ENCODE measurements at regions not wholly inside any gene's neighbourhood (a gene's known extent, or its start where the extent isn't known, plus 50 kb on each side); places are given as distances from the start of the nearest gene placed in this dataset.
"Not testable (repeated sequence)": the region's sequence is repeated elsewhere in the genome, so short reads cannot be mapped to it uniquely, and the experiment has no call there.

- no peak for DNase-seq
- ChIA-PET CTCF (no interaction called here), POLR2A (no interaction called here)
- Mint-ChIP-seq H3K27me3 (peaks cover 0 to 3% of the 10 kb centered on the region in 2 donors), H3K4me1 (peaks cover 0 to 2% (median 0%) of the 10 kb centered on the region in 3 donors), H3K36me3 (no peaks in the 10 kb centered on the region), H3K9me3 (peaks cover 6 to 13% (median 11%) of the 10 kb centered on the region in 5 donors), H3K27ac (no peak overlapping the region), H3K4me3 (no peak overlapping the region)
- no peak overlapping the region for H3K4me3 ChIP-seq (ENCODE audit: low read length)
- no peaks in the 10 kb centered on the region for H3K36me3 ChIP-seq (ENCODE audit: insufficient read depth, low read length)
- no peak overlapping the region for H3K27ac ChIP-seq (ENCODE audit: low read depth, low read length)
- H3K9me3 ChIP-seq (ENCODE audit: low read length), result no peaks in the 10 kb centered on the region
- no peaks in the 10 kb centered on the region for H3K4me1 ChIP-seq (ENCODE audit: insufficient read depth, low read length)
- H3K27me3 ChIP-seq (ENCODE audit: insufficient read depth, low read length, poor library complexity, severe bottlenecking), result no peaks in the 10 kb centered on the region
These were observed 241.0 kb upstream of the MSX2 start for GRCh38 chr5:174483411-174483810.

GRCh38 chr5:174489215-174489614, 235.2 kb upstream of the MSX2 start:
- Histone ChIP-seq H3K4me3 (ENCODE audit: low read length) (no peak overlapping the region), H3K9me3 (ENCODE audit: low read length) (no peaks in the 10 kb centered on the region), H3K36me3 (ENCODE audit: insufficient read depth, low read length) (no peaks in the 10 kb centered on the region), H3K27me3 (ENCODE audit: insufficient read depth, low read length, poor library complexity, severe bottlenecking) (no peaks in the 10 kb centered on the region), H3K4me1 (ENCODE audit: insufficient read depth, low read length) (no peaks in the 10 kb centered on the region), H3K27ac (ENCODE audit: low read depth, low read length) (no peak overlapping the region)
- POLR2A ChIA-PET, result no interaction called here
- CTCF ChIA-PET, result no interaction called here
- H3K4me3 Mint-ChIP-seq, result no peak overlapping the region
- H3K36me3 Mint-ChIP-seq, result no peaks in the 10 kb centered on the region
- H3K27me3 Mint-ChIP-seq, result peaks cover 0 to 1% of the 10 kb centered on the region in 2 donors
- no peak overlapping the region for H3K27ac Mint-ChIP-seq
- no peak for DNase-seq
- H3K9me3 Mint-ChIP-seq, result peaks cover 0 to 7% (median 3%) of the 10 kb centered on the region in 5 donors
- no peaks in the 10 kb centered on the region for H3K4me1 Mint-ChIP-seq

- no peaks in the 10 kb centered on the region for H3K27me3 Mint-ChIP-seq
- Histone ChIP-seq H3K4me3 (ENCODE audit: low read length) (no peak overlapping the region), H3K27me3 (ENCODE audit: insufficient read depth, low read length, poor library complexity, severe bottlenecking) (no peaks in the 10 kb centered on the region), H3K36me3 (ENCODE audit: insufficient read depth, low read length) (no peaks in the 10 kb centered on the region), H3K9me3 (ENCODE audit: low read length) (no peaks in the 10 kb centered on the region), H3K27ac (ENCODE audit: low read depth, low read length) (no peak overlapping the region), H3K4me1 (ENCODE audit: insufficient read depth, low read length) (no peaks in the 10 kb centered on the region)
- DNase-seq, result no peak
- H3K4me1 Mint-ChIP-seq, result no peaks in the 10 kb centered on the region
- H3K36me3 Mint-ChIP-seq, result no peaks in the 10 kb centered on the region
- CTCF ChIA-PET, result no interaction called here
- H3K27ac Mint-ChIP-seq, result no peak overlapping the region
- POLR2A ChIA-PET, result no interaction called here
- H3K4me3 Mint-ChIP-seq, result no peak overlapping the region
- H3K9me3 Mint-ChIP-seq, result peaks cover 0 to 5% (median 2%) of the 10 kb centered on the region in 5 donors
These were observed 234.3 kb upstream of the MSX2 start for GRCh38 chr5:174489920-174490597.

- no peaks in the 10 kb centered on the region for H3K27me3 Mint-ChIP-seq
- no peak for DNase-seq
- no peak overlapping the region for H3K27ac Mint-ChIP-seq
- H3K4me3 Mint-ChIP-seq, result no peak overlapping the region
- no peaks in the 10 kb centered on the region for H3K4me1 Mint-ChIP-seq
- Histone ChIP-seq H3K36me3 (ENCODE audit: insufficient read depth, low read length) (no peaks in the 10 kb centered on the region), H3K27me3 (ENCODE audit: insufficient read depth, low read length, poor library complexity, severe bottlenecking) (no peaks in the 10 kb centered on the region), H3K27ac (ENCODE audit: low read depth, low read length) (no peak overlapping the region), H3K4me1 (ENCODE audit: insufficient read depth, low read length) (no peaks in the 10 kb centered on the region), H3K4me3 (ENCODE audit: low read length) (no peak overlapping the region), H3K9me3 (ENCODE audit: low read length) (no peaks in the 10 kb centered on the region)
- no peaks in the 10 kb centered on the region for H3K36me3 Mint-ChIP-seq
- CTCF ChIA-PET, result no interaction called here
- POLR2A ChIA-PET, result no interaction called here
- H3K9me3 Mint-ChIP-seq, result peaks cover 0 to 4% (median 2%) of the 10 kb centered on the region in 5 donors
These were observed 233.7 kb upstream of the MSX2 start for GRCh38 chr5:174490728-174491127.

- POLR2A ChIA-PET, result no interaction called here
- Mint-ChIP-seq H3K4me1 (no peaks in the 10 kb centered on the region), H3K9me3 (peaks cover 0 to 4% (median 2%) of the 10 kb centered on the region in 5 donors), H3K36me3 (no peaks in the 10 kb centered on the region), H3K27ac (no peak overlapping the region), H3K4me3 (no peak overlapping the region), H3K27me3 (no peaks in the 10 kb centered on the region)
- H3K27ac ChIP-seq (ENCODE audit: low read depth, low read length), result no peak overlapping the region
- no peaks in the 10 kb centered on the region for H3K4me1 ChIP-seq (ENCODE audit: insufficient read depth, low read length)
- DNase-seq, result no peak
- CTCF ChIA-PET, result no interaction called here
- H3K36me3 ChIP-seq (ENCODE audit: insufficient read depth, low read length), result no peaks in the 10 kb centered on the region
- no peaks in the 10 kb centered on the region for H3K9me3 ChIP-seq (ENCODE audit: low read length)
- H3K27me3 ChIP-seq (ENCODE audit: insufficient read depth, low read length, poor library complexity, severe bottlenecking), result no peaks in the 10 kb centered on the region
- no peak overlapping the region for H3K4me3 ChIP-seq (ENCODE audit: low read length)
These were observed 233.1 kb upstream of the MSX2 start for GRCh38 chr5:174491265-174491664.

- H3K9me3 ChIP-seq (ENCODE audit: low read length), result no peaks in the 10 kb centered on the region
- H3K27me3 ChIP-seq (ENCODE audit: insufficient read depth, low read length, poor library complexity, severe bottlenecking), result no peaks in the 10 kb centered on the region
- H3K9me3 Mint-ChIP-seq, result peaks cover 0 to 4% (median 2%) of the 10 kb centered on the region in 5 donors
- ChIA-PET CTCF (no interaction called here), POLR2A (no interaction called here)
- DNase-seq, result no peak
- H3K4me1 Mint-ChIP-seq, result no peaks in the 10 kb centered on the region
- H3K27ac ChIP-seq (ENCODE audit: low read depth, low read length), result no peak overlapping the region
- no peaks in the 10 kb centered on the region for H3K36me3 Mint-ChIP-seq
- no peak overlapping the region for H3K27ac Mint-ChIP-seq
- no peaks in the 10 kb centered on the region for H3K4me1 ChIP-seq (ENCODE audit: insufficient read depth, low read length)
- no peak overlapping the region for H3K4me3 ChIP-seq (ENCODE audit: low read length)
- no peaks in the 10 kb centered on the region for H3K27me3 Mint-ChIP-seq
- no peaks in the 10 kb centered on the region for H3K36me3 ChIP-seq (ENCODE audit: insufficient read depth, low read length)
- no peak overlapping the region for H3K4me3 Mint-ChIP-seq
These were observed 232.5 kb upstream of the MSX2 start for GRCh38 chr5:174491761-174492350.

GRCh38 chr5:174493530-174493929, 230.9 kb upstream of the MSX2 start:
- H3K4me1 ChIP-seq (ENCODE audit: insufficient read depth, low read length), result no peaks in the 10 kb centered on the region
- no peaks in the 10 kb centered on the region for H3K9me3 ChIP-seq (ENCODE audit: low read length)
- Mint-ChIP-seq H3K27me3 (no peaks in the 10 kb centered on the region), H3K9me3 (peaks cover 2 to 11% (median 8%) of the 10 kb centered on the region in 5 donors), H3K36me3 (no peaks in the 10 kb centered on the region), H3K4me3 (no peak overlapping the region), H3K27ac (no peak overlapping the region), H3K4me1 (no peaks in the 10 kb centered on the region)
- H3K27me3 ChIP-seq (ENCODE audit: insufficient read depth, low read length, poor library complexity, severe bottlenecking), result no peaks in the 10 kb centered on the region
- ChIA-PET POLR2A (no interaction called here), CTCF (no interaction called here)
- no peak for DNase-seq
- no peaks in the 10 kb centered on the region for H3K36me3 ChIP-seq (ENCODE audit: insufficient read depth, low read length)
- H3K4me3 ChIP-seq (ENCODE audit: low read length), result no peak overlapping the region
- no peak overlapping the region for H3K27ac ChIP-seq (ENCODE audit: low read depth, low read length)

GRCh38 chr5:174497939-174498338, 226.4 kb upstream of the MSX2 start:
- DNase-seq; H3K36me3 Mint-ChIP-seq; H3K4me3 ChIP-seq (ENCODE audit: low read length); H3K36me3 ChIP-seq (ENCODE audit: insufficient read depth, low read length); H3K27ac Mint-ChIP-seq; H3K4me1 Mint-ChIP-seq; H3K9me3 ChIP-seq (ENCODE audit: low read length); H3K27me3 ChIP-seq (ENCODE audit: insufficient read depth, low read length, poor library complexity, severe bottlenecking); POLR2A ChIA-PET; CTCF ChIA-PET; H3K27ac ChIP-seq (ENCODE audit: low read depth, low read length); H3K4me3 Mint-ChIP-seq; H3K27me3 Mint-ChIP-seq; H3K4me1 ChIP-seq (ENCODE audit: insufficient read depth, low read length): not testable (repeated sequence)
- peaks cover 13 to 26% (median 17%) of the 10 kb centered on the region in 5 donors for H3K9me3 Mint-ChIP-seq
